HepG2 (cell line): ENCODE measurements at regions not wholly inside any gene's neighbourhood (a gene's known extent, or its start where the extent isn't known, plus 50 kb on each side); places are given as distances from the start of the nearest gene placed in this dataset.
A peak's percentile ranks its signal among the peaks of the same experiment; 100 is the strongest.

Experiments used
- ATAC-seq: fragments of 200-7000 bp; cut with Tn5 transposase; 3 replicates; pipeline ENCODE4 v1.9.1; 2020; ENCODE audit warnings: mild to moderate bottlenecking, moderate library complexity
- BruUV-seq: library from RNA; stranded (reverse); fragments of 400-500 nt; replicated peaks from 2 replicates; lab custom pipeline; 2021; lab: Mats Ljungman, UMichigan
- CTCF ChIA-PET: fragments of 300-600 bp; formaldehyde crosslinking; extraction: SDS; loops from one replicate; lab custom pipeline; 2021; ENCODE audit warnings: low total read pairs, inconsistent platforms, low intra/inter-chr PET ratio; lab: Yijun Ruan, JAX
- POLR2A ChIA-PET: fragments of 350-600 bp; sonication (Branson Sonifier 250); formaldehyde crosslinking; loops from one replicate; lab custom pipeline; 2020; ENCODE audit warnings: antibody characterized with exemption, inconsistent platforms; lab: Yijun Ruan, JAX
- DNase-seq: peaks from one replicate; pipeline ENCODE4 v3.0.0-alpha.2; 2015; ENCODE audit warnings: low spot score
- FAIRE-seq: peaks from 3 replicates; lab custom pipeline; 2011; peaks lifted over from hg19 to GRCh38; lab: Jason Lieb, UNC
- H2AFZ ChIP-seq: one replicate; pipeline ENCODE4 v1.6.1; 2011; ENCODE audit warnings: low read length, inconsistent platforms
- H3K27ac ChIP-seq: fragments of 300-600 bp; 3 replicates; pipeline ENCODE4 v1.8.0; 2011; ENCODE audit warnings: mixed run types, mild to moderate bottlenecking, mixed read lengths, low read length, inconsistent platforms; ENCODE audit not compliant: insufficient read depth; ENCODE audit errors: extremely low read length
- H3K27me3 ChIP-seq, 2 experiments: fragments of 200-600 bp in 1 of 2; 2 replicates in 1 of 2; 3 replicates in 1 of 2; pipeline versions ENCODE4 v1.6.0 to v1.8.0; 2011; ENCODE audit warnings: low read length in 2 of 2, mild to moderate bottlenecking in 2 of 2, moderate library complexity in 2 of 2, inconsistent platforms in 1 of 2; ENCODE audit not compliant: insufficient read depth in 2 of 2, control insufficient read depth in 1 of 2
- H3K36me3 ChIP-seq, 2 experiments: fragments of 200-600 bp in 1 of 2; replicated peaks in 1 of 2; 2 replicates in 1 of 2; 3 replicates in 1 of 2; pipeline versions ENCODE4 v1.5.1 to v1.8.0; 2011; ENCODE audit warnings: low read length in 2 of 2, inconsistent platforms in 1 of 2; ENCODE audit not compliant: insufficient read depth in 2 of 2, control insufficient read depth in 1 of 2
- H3K4me1 ChIP-seq: 2 replicates; pipeline ENCODE4 v1.5.1; 2012; ENCODE audit warnings: low read length, inconsistent platforms; ENCODE audit not compliant: insufficient read depth
- H3K4me2 ChIP-seq: 2 replicates; pipeline ENCODE4 v1.6.0; 2011; ENCODE audit warnings: low read depth, low read length, inconsistent platforms
- H3K4me3 ChIP-seq, 3 experiments: fragments of 200-600 bp in 1 of 3; sonication (generic), shearing (Covaris generic) in 1 of 3; replicated peaks in 1 of 3; 2 replicates each; pipeline ENCODE4 v1.5.1; 2011 to 2016; ENCODE audit warnings: low read length in 3 of 3, inconsistent platforms in 2 of 3, low read depth in 2 of 3, mild to moderate bottlenecking in 2 of 3, control low read depth in 1 of 3, mixed read lengths in 1 of 3; ENCODE audit not compliant: insufficient read depth in 1 of 3
- H3K79me2 ChIP-seq: one replicate; pipeline ENCODE4 v1.6.1; 2011; ENCODE audit warnings: low read length, inconsistent platforms; ENCODE audit not compliant: insufficient read depth
- H3K9ac ChIP-seq: 2 replicates; pipeline ENCODE4 v1.6.0; 2011; ENCODE audit warnings: mild to moderate bottlenecking, low read depth, low read length, inconsistent platforms; ENCODE audit not compliant: insufficient read depth
- H3K9me3 ChIP-seq: 2 replicates; pipeline ENCODE4 v1.5.1; 2012; ENCODE audit warnings: mild to moderate bottlenecking, low read length
- H4K20me1 ChIP-seq: 2 replicates; pipeline ENCODE4 v1.6.0; 2011; ENCODE audit warnings: inconsistent platforms, mild to moderate bottlenecking, low read length, moderate library complexity; ENCODE audit not compliant: insufficient read depth
- DMAP1 ChIP-seq: IDR thresholded peaks from 2 replicates; pipeline ENCODE4 v1.6.1; 2016
- ELF1 ChIP-seq: sonication (generic); formaldehyde crosslinking; IDR thresholded peaks from 2 replicates; pipeline ENCODE4 v1.4.0; 2020; ENCODE audit warnings: missing genetic modification reagents
- ELF3 ChIP-seq: IDR thresholded peaks from 2 replicates; pipeline ENCODE4 v1.6.1; 2016; ENCODE audit warnings: missing genetic modification reagents, missing compliant biosample characterization
- GABPA ChIP-seq, 2 experiments: IDR thresholded peaks; 2 replicates each; pipeline ENCODE4 v1.6.1; 2011 to 2016; ENCODE audit warnings: low read depth in 2 of 2, low read length in 1 of 2, missing biosample characterization in 1 of 2, missing genetic modification characterization in 1 of 2
- KDM1A ChIP-seq: IDR thresholded peaks from 2 replicates; pipeline ENCODE4 v1.6.1; 2016; ENCODE audit warnings: missing compliant biosample characterization
- MAFK ChIP-seq, 2 experiments: IDR thresholded peaks in 1 of 2; conservative IDR thresholded peaks in 1 of 2; 2 replicates each; pipeline ENCODE4 v1.6.1; 2011; ENCODE audit warnings: improper control_type of control experiment in 2 of 2, low read length in 2 of 2
- RARA ChIP-seq: IDR thresholded peaks from 2 replicates; pipeline ENCODE4 v1.6.1; 2016; ENCODE audit warnings: missing genetic modification reagents, missing compliant biosample characterization
- SKI ChIP-seq: fragments of 450-650 bp; IDR thresholded peaks from one replicate; pipeline ENCODE4 v1.6.1; 2018; ENCODE audit warnings: mild to moderate bottlenecking; ENCODE audit not compliant: partially characterized antibody
- SRSF1 ChIP-seq: fragments of 200-400 bp; formaldehyde crosslinking; optimal IDR thresholded peaks from 2 replicates; pipeline ENCODE3; 2017; ENCODE audit warnings: mild to moderate bottlenecking, low read depth, low read length, moderate library complexity
- TOPORS ChIP-seq: sonication (generic); formaldehyde crosslinking; IDR thresholded peaks from 2 replicates; pipeline ENCODE4 v1.8.0; 2023; ENCODE audit warnings: mild to moderate bottlenecking, missing genetic modification reagents
- TP53 ChIP-seq: sonication (generic); formaldehyde crosslinking; conservative IDR thresholded peaks from 2 replicates; pipeline ENCODE4 v1.4.0; 2020; ENCODE audit warnings: missing genetic modification reagents
- ZBTB1 ChIP-seq: sonication (generic); formaldehyde crosslinking; IDR thresholded peaks from 2 replicates; pipeline ENCODE4 v1.4.0; 2020; ENCODE audit warnings: missing genetic modification reagents, borderline replicate concordance
- ZFP37 ChIP-seq: sonication (generic); formaldehyde crosslinking; IDR thresholded peaks from 2 replicates; pipeline ENCODE4 v1.4.0; 2020; ENCODE audit warnings: missing genetic modification reagents, borderline replicate concordance
- ZMYM4 ChIP-seq: sonication (generic); formaldehyde crosslinking; IDR thresholded peaks from 2 replicates; pipeline ENCODE4 v1.8.1; 2023; ENCODE audit warnings: mild to moderate bottlenecking, missing genetic modification reagents
- ZNF232 ChIP-seq: sonication (generic); formaldehyde crosslinking; IDR thresholded peaks from 2 replicates; pipeline ENCODE4 v1.4.0; 2020; ENCODE audit warnings: missing genetic modification reagents, borderline replicate concordance
- ZNF263 ChIP-seq: sonication (generic); formaldehyde crosslinking; IDR thresholded peaks from 2 replicates; pipeline ENCODE4 v1.4.0; 2020; ENCODE audit warnings: missing genetic modification reagents
- ZNF33A ChIP-seq: sonication (generic); formaldehyde crosslinking; IDR thresholded peaks from 2 replicates; pipeline ENCODE4 v1.5.1; 2020; ENCODE audit warnings: missing genetic modification reagents, mild to moderate bottlenecking, moderate library complexity, borderline replicate concordance
- ZNF382 ChIP-seq: sonication (generic); formaldehyde crosslinking; IDR thresholded peaks from 2 replicates; pipeline ENCODE4 v1.5.0; 2020; ENCODE audit warnings: missing genetic modification reagents, mild to moderate bottlenecking, borderline replicate concordance
- ZNF549 ChIP-seq: sonication (generic); formaldehyde crosslinking; IDR thresholded peaks from 2 replicates; pipeline ENCODE4 v1.5.0; 2020; ENCODE audit warnings: missing genetic modification reagents
- ZNF761 ChIP-seq: sonication (generic); formaldehyde crosslinking; conservative IDR thresholded peaks from 2 replicates; pipeline ENCODE4 v1.4.0; 2020; ENCODE audit warnings: mild to moderate bottlenecking, missing genetic modification reagents
- ZNF773 ChIP-seq: sonication (generic); formaldehyde crosslinking; IDR thresholded peaks from 2 replicates; pipeline ENCODE4 v1.4.0; 2020; ENCODE audit warnings: missing genetic modification reagents, borderline replicate concordance
- whole genome bisulfite sequencing: methylation state at CpG from one replicate; pipeline ENCODE4 v1.1.6; 2017; ENCODE audit warnings: low lambda C conversion rate; 5-methylcytosine and 5-hydroxymethylcytosine counted together
- in situ Hi-C: cut with HindIII; loops from 2 replicates; pipeline ENCODE4 v1.10.0; 2017; ENCODE audit warnings: low pct_unique_long_range_greater_than_20kb; ENCODE audit not compliant: extremely low pct_ligation_motif_present
- intact Hi-C: fragments of 100-400 bp; cut with micrococcal nuclease; formaldehyde crosslinking; loops from one replicate; pipeline ENCODE4 v1.10.0; 2022; ENCODE audit not compliant: unreplicated experiment
- TF ChIP-seq, protein P1 (sequence below): IDR thresholded peaks from 2 replicates; pipeline ENCODE4 v1.6.1; 2016

GRCh38 chr13:112134391-112135075 lies 67.6 kb downstream of the SOX1 start:
- in situ Hi-C loops (no loop called here), intact Hi-C loops (no loop called here)
- H3K36me3 ChIP-seq, result no peaks in the 10 kb centered on the region
- POLR2A ChIA-PET, result no interaction called here
- H3K4me1 ChIP-seq, result no peaks in the 10 kb centered on the region
- CTCF ChIA-PET, result no interaction called here
- H2AFZ ChIP-seq, result no peak overlapping the region
- DNase-seq (no peak), FAIRE-seq (no peak), ATAC-seq (no peak)
- BruUV-seq, result no TSS peak
- no peaks in the 10 kb centered on the region for H4K20me1 ChIP-seq
- H3K9ac ChIP-seq, result no peak overlapping the region
- no peak overlapping the region for H3K4me3 ChIP-seq
- H3K9me3 ChIP-seq, result no peaks in the 10 kb centered on the region
- no peaks in the 10 kb centered on the region for H3K79me2 ChIP-seq
- H3K4me2 ChIP-seq, result no peak overlapping the region
- peaks cover 4 to 63% of the 10 kb centered on the region in 2 experiments for H3K27me3 ChIP-seq
- TF ChIP-seq SRSF1 (no peak), ELF3 (CRISPR knock-in tag) (no peak), MAFK (conservative IDR thresholded peaks at IDR 0.05 in 1 of 2, IDR thresholded peaks at IDR 0.05 in 1 of 2; ENCODE audit: low read length in 2 of 2) (peak in 1 of 2 experiments; percentile 34; a peak in 1 of 4 replicates)
- no peak overlapping the region for H3K27ac ChIP-seq
- WGBS, result 27% methylated on average over 14 of the region's 17 CpGs

- BruUV-seq, result no TSS peak
- in situ Hi-C loops, result no loop called here
- TF ChIP-seq ZNF549 (CRISPR knock-in tag), result no peak
- no peak for TF ChIP-seq ELF1
- TF ChIP-seq ZMYM4 (CRISPR knock-in tag), result no peak
- no peak for TF ChIP-seq ZNF263 (CRISPR knock-in tag)
- TF ChIP-seq ZBTB1 (CRISPR knock-in tag), result no peak
- TF ChIP-seq GABPA (IDR thresholded peaks at IDR 0.05; ENCODE audit: low read depth, low read length), result no peak
- no peak for TF ChIP-seq GABPA (CRISPR knock-in tag; IDR thresholded peaks at IDR 0.05; ENCODE audit: low read depth)
- TF ChIP-seq KDM1A (CRISPR knock-in tag), result no peak
- no peak for TF ChIP-seq SKI
- TF ChIP-seq ZNF773 (CRISPR knock-in tag), result no peak
- TF ChIP-seq ZNF382, result no peak
- no peak for TF ChIP-seq TP53 (CRISPR knock-in tag)
- TF ChIP-seq ZFP37, result no peak
- TF ChIP-seq, protein P1, sequence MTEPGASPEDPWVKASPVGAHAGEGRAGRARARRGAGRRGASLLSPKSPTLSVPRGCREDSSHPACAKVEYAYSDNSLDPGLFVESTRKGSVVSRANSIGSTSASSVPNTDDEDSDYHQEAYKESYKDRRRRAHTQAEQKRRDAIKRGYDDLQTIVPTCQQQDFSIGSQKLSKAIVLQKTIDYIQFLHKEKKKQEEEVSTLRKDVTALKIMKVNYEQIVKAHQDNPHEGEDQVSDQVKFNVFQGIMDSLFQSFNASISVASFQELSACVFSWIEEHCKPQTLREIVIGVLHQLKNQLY, result no peak
- no peak for TF ChIP-seq ZNF761 (CRISPR knock-in tag)
- no peak for TF ChIP-seq ZNF33A (CRISPR knock-in tag)
- no peak for TF ChIP-seq DMAP1 (CRISPR knock-in tag)
- no peak for TF ChIP-seq RARA (CRISPR knock-in tag)
- TF ChIP-seq ZNF232 (CRISPR knock-in tag), result no peak
- no peak for TF ChIP-seq TOPORS (CRISPR knock-in tag)
Measured at GRCh38 chr13:112136095-112136494, 69.1 kb downstream of the SOX1 start.

More at GRCh38 chr13:112136095-112136494, 69.1 kb downstream of the SOX1 start:
- no peaks in the 10 kb centered on the region for H3K9me3 ChIP-seq
- FAIRE-seq (no peak), ATAC-seq (no peak), DNase-seq (no peak)
- H3K4me2 ChIP-seq, result no peak overlapping the region
- H3K79me2 ChIP-seq, result no peaks in the 10 kb centered on the region
- 18% methylated on average over 4 of the region's 7 CpGs for WGBS
- no peak overlapping the region for H3K9ac ChIP-seq
- H4K20me1 ChIP-seq, result no peaks in the 10 kb centered on the region
- intact Hi-C loops, result no loop called here
- POLR2A ChIA-PET, result no interaction called here
- H3K4me3 ChIP-seq, result no peak overlapping the region
- no peaks in the 10 kb centered on the region for H3K4me1 ChIP-seq
- CTCF ChIA-PET, result no interaction called here
- no peak overlapping the region for H2AFZ ChIP-seq
- no peaks in the 10 kb centered on the region for H3K36me3 ChIP-seq
- H3K27ac ChIP-seq, result no peak overlapping the region
- peaks cover 4 to 48% of the 10 kb centered on the region in 2 experiments for H3K27me3 ChIP-seq
